HG02798 (cell line): ENCODE measurements at regions not wholly inside any gene's neighbourhood (a gene's known extent, or its start where the extent isn't known, plus 50 kb on each side); places are given as distances from the start of the nearest gene placed in this dataset.

Source experiments
- ATAC-seq: cut with Tn5 transposase; IDR thresholded peaks from one replicate; pipeline ENCODE4 v1.9.1; 2021; ENCODE audit warnings: mild to moderate bottlenecking; ENCODE audit not compliant: unreplicated experiment, poor library complexity

DNA sequence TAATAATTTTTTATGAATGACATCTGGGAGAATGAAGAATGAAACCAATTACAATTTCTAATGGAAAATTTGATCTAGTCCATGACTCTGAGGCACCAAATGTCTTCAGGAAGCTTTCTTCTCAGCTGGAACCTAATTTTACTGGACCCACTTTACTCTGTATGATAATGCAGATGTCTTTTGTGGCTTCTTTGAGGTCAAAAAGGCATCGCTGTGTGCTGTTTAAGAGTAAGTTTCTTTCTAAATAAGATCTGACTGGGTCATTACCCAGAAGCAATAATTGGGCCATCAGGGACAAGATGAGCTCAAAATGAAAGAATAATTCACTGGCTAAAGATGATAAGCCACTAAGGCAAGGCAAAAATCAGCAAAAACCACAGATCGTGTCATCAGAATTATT, 633.4 kb downstream of the PSAT1 start:
- no peak for ATAC-seq

DNA sequence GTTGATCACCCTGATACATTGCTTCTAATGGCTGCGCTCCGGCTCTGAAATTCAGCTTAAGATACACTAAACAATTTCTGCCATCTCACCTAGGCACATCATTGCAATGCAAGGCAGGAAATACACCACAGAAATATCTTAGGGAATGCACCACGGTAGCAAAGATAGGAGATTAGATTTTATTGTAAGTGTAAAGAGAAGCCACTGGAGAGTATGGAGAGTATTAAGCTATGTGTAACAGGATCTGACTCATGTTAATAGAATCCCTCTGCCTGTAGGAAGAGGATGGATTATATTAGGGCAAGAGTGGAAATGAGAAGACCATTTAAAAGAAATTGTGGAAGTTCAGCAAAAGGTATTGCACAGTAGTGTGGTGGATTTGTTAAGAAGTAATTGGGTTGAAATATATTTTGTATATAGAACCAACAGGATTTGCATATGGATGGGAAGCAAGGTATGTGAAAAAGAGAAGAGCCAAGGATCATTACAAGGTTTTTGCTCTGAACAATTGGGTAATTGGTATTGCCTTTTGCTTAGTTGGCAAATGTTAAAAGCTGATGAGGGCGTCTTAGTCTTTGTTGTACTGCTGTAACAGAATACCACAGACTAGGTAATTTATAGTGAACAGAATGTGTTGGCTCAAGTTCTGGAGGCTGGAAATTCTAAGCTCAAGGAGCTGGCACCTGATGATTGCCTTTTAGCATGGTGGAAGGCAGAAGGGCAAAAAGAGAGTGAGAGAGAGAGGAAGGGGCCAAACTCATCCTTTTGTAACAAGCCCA, 636.1 kb downstream of the PSAT1 start:
- no peak for ATAC-seq

DNA sequence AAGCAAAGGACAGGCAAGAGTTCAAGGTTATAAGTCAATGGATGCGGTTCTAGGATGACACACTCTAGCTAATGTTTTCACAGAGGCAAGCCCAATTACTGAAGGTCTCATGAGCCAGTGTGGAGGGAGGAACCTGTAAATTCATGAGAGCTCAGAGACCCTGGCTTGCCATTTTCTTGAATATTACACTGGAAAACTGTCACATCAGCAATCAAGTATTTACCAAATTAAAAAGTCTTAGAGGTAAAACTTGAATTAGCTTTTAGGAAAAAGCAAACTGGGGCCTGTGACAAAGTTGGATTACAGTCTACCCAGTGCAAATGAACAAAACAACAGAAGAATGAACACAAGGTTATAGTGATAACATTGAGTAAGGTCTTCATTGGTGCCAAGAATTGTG, 636.9 kb upstream of the TLE4 start:
- no peak for ATAC-seq

GRCh38 chr9:78938821-78939220, 632.9 kb upstream of the TLE4 start:
- ATAC-seq, result no peak

GRCh38 chr9:78939311-78940065, 632.3 kb upstream of the TLE4 start:
- ATAC-seq, result no peak

DNA sequence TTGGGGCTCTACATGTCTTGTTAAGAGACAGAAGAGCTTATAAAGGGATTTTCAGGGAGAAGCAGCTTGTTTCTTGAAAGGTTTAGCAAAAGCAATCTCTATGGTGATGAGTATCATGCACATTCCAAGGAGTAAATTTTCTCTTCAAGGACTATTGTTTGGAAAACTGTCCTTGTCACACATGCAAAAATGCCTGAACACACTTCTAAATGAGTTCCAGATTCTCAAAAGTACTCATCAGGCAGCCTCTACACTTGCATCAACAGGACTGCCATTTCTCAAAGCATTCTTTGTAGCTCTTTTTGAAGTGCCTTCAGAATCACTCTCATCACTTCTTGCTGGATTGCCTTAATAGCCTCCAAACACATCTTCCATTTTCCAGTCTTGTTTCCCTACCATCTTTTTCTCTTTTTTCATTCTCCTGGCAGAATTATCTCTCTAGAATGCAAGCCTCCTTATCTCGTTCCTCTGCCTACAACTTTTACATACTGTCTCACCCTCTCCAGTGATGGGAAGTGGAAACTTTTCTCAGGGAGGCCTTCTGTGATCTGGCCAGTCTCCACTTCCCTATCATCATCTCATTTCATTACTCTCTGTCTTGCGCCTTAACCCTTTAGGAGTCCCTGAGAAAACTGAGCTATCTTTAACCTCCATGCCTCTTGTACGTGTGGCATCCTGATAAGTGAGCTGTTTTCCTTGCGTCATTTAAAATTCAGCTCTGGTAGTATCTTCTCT, 631.5 kb upstream of the TLE4 start:
- no peak for ATAC-seq

GRCh38 chr9:78954286-78954685, 617.5 kb upstream of the TLE4 start:
- no peak for ATAC-seq

DNA sequence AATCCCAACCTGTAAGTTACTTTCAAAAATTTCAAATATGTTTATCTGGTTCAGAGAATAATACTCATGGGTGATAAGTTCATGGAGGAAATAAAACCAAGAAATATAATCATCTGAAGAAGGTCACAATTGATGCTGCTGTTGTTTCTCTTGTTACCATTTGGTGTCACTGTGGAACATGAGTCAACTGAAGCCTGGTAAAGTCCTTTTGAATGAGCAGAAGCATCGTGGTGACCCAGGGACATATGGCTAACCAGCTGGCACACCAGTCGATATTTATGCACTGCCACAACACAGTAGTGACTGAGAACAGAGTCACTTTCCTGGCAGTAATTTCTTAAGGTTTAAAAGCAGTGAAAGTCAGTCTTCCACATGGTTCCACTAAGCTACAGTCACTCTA, 612.9 kb upstream of the TLE4 start:
- no peak for ATAC-seq

DNA sequence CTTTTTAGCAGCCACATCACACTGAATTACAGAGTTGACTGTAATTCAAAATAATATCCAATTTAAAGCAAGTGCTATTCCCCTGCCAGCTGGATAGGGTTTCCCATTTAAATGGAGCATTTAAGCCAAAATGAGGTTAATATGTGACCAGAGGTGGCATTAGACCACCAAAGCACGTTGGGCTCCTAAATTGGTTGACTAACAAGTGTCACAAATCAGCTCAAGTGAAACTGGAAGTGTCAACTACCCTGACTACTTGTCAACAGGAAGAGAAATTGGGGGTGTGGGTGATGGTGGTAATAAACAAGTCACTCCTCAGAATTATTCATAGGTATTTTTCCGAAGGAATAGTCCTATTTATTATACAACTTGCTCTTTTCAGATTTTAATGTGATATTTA, 609.6 kb upstream of the TLE4 start:
- ATAC-seq, result no peak

- ATAC-seq, result no peak
Measured at GRCh38 chr9:78963911-78964310, 607.9 kb upstream of the TLE4 start.

DNA sequence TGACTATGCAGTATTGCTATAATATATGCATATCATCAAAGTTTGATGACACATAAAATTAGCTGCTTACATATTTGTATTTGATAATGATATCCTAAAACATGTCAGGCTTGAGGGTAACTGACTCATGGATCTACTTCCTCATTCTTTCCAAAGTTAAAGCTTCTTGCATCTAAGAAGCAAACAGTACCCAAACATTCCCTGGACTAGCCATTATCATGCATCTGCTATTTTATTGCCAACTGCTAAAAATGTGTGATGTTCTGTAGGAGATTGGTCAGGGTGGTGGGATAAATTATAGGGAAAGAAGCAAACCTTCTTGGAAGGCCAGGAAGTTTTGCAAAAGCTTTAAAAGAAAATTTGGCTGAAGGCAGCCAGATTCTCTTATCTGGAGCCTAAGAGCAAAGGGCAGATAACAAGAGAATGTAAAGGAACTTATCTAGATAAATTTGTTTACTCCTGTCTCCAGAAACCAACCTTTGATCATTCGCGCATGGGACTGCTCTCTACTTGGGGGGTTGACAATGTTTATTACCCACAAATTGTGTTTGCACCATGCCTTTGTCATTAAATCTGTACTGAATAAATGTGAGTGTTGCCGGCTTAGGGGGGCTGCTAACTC, 604.1 kb upstream of the TLE4 start:
- no peak for ATAC-seq

DNA sequence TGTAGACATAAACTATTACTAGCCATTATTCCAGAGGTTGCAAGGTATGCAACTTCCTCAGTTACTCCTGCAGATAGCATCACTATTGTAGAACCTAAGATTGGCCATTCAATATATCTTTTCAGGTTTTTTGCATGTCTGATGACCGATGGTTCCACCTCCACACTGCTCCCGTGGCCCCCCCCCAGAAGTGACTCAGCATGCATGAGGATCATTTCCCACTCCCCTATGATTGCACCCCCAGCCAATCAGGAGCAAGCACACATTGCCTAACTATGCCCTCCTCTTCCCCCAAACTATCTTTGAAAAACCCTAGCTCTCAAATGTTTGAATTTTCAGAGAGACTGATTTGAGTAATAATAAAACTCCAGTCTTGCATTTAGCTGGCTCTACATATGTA, 601.4 kb upstream of the TLE4 start:
- no peak for ATAC-seq

GRCh38 chr9:78971540-78971939, 600.2 kb upstream of the TLE4 start:
- no peak for ATAC-seq

DNA sequence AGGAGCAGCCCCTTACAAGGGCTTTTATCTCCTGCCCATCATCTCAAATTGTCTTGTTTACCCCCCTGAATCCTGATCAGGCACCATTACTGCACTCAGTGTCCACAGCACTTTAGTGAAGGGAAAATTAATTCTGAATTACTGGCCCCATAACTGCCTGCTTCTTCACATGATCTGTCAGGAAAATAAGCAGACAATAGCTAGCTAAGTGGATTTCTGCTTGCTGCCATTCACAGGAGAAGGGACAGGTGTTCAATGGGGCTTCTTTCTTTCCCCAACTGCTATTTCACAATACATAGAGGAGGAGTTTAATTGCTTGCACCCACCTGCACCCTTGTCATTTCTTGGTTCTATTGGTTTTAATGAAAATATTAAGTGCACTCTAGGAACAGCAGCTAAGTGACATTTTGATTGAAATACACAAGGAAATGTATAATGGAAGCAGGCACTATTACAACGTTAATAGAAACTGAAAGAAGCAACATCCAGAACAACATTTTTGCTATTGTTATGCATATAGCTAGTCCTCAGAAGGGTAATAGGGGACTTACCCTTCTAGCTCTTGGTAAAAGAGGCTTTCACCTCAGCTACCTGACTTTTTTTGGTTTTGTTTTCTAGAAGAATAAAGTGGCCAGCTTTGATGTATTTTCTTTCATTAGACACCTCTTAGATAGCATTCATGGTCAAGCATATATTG, 599.3 kb upstream of the TLE4 start:
- ATAC-seq, result peak; percentile 44

DNA sequence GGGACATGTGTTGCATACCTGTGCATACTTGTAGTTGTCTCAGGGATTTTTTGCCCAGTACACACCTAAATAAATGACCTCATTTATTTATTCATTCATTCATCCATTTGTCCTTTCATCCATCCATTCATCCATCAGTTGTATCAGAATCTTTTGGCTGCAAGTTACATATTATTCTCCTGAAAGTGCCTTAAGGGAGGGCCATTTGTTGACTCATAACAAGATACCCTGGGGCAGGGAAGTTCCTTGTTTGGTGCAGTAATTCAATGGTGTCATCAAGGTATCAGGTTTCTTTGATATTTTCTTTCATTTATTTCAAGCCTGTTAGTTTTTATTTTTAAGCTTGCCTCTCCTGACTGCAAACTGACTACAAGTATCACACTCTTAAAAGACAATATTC, 597.9 kb upstream of the TLE4 start:
- no peak for ATAC-seq

GRCh38 chr9:78982849-78983248, 588.9 kb upstream of the TLE4 start:
- no peak for ATAC-seq

GRCh38 chr9:78985084-78985738, 586.6 kb upstream of the TLE4 start:
- no peak for ATAC-seq

GRCh38 chr9:78986446-78986845, 585.3 kb upstream of the TLE4 start:
- no peak for ATAC-seq

- no peak for ATAC-seq
Measured at GRCh38 chr9:78989031-78989658, 582.6 kb upstream of the TLE4 start.
